GM12872 (cell line): ENCODE measurements at regions not wholly inside any gene's neighbourhood (a gene's known extent, or its start where the extent isn't known, plus 50 kb on each side); places are given as distances from the start of the nearest gene placed in this dataset.

Experiments
- TF ChIP-seq, protein P1 (sequence below): IDR thresholded peaks from 3 replicates; pipeline ENCODE4 v1.5.1; 2011; ENCODE audit warnings: low read depth, mild to moderate bottlenecking, low read length, moderate library complexity; ENCODE audit not compliant: insufficient read depth

DNA sequence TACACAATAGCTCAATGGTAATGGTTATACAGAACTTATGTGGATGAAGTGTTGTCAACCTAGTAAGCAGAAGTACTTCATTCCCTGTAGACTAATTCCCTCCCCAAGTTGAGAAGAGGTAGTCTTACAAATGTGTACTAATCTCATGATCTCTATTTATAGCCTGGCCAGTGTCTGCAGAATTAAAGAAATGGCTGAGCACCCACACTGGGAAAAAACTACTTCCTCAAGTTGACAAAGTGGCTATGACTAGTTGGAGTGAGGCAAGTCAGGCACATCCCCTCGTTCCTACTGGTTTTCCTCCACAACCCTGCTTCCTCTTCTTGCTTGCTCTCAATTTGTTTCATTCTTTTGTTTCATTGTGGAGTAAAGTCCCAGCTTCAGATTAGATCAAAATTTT is 566.7 kb upstream of the ZNF717 start:
- TF ChIP-seq, protein P1, sequence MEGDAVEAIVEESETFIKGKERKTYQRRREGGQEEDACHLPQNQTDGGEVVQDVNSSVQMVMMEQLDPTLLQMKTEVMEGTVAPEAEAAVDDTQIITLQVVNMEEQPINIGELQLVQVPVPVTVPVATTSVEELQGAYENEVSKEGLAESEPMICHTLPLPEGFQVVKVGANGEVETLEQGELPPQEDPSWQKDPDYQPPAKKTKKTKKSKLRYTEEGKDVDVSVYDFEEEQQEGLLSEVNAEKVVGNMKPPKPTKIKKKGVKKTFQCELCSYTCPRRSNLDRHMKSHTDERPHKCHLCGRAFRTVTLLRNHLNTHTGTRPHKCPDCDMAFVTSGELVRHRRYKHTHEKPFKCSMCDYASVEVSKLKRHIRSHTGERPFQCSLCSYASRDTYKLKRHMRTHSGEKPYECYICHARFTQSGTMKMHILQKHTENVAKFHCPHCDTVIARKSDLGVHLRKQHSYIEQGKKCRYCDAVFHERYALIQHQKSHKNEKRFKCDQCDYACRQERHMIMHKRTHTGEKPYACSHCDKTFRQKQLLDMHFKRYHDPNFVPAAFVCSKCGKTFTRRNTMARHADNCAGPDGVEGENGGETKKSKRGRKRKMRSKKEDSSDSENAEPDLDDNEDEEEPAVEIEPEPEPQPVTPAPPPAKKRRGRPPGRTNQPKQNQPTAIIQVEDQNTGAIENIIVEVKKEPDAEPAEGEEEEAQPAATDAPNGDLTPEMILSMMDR: no peak

DNA sequence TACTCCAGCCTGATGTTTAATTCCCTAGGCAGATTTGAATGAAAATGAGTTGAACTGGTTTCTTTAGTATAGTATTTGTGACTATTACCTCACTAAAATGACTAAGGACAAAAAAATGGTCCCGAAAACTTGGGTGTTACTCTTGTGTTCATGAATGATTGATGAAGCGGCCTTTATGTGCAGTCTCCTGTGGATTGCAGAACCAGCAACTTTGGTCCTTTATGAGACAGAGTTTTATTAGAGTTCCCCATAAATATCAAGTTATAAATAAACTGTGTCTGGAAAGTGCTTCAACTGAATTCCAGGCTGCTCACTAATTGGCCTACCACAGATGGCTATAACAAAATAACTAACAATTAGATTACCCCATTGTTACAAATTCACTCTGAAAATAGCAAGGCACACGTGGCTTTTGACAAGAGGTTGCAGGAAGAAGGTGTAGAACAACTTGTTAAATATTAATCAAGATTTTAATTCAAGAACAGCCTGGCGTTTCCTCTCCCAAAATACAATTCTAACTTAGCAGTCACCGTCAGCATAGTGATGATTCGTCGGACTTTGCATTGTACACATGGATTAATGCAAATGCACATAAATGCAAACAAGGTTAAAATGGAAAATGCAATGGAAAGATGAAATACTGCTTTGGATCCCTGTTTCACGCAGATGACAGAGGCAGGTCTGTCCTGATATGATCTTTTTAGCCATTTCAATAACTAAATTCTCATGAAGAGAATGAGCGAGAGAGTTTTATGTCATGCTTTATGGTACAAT is 567.3 kb upstream of the ZNF717 start:
- TF ChIP-seq, protein P1: no peak

DNA sequence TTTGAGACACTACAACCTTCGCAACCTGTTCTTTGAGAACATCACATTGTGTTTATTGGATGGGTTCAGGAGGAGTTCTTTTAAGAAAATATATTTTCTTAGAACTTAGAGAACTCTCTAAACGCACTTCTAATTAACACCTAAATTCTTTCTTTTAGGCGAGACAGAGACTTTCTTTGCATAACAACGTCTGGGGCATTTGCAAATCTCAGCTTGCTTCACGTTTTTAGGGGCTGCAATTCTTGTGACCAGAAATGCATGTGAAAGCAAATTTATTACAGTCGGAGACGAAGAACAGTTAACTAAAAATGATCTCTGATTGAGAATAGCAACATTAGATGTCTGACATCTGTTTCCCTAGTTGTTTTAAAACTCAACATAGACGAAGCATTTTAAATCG is 568.3 kb upstream of the ZNF717 start:
- TF ChIP-seq, protein P1: no peak

DNA sequence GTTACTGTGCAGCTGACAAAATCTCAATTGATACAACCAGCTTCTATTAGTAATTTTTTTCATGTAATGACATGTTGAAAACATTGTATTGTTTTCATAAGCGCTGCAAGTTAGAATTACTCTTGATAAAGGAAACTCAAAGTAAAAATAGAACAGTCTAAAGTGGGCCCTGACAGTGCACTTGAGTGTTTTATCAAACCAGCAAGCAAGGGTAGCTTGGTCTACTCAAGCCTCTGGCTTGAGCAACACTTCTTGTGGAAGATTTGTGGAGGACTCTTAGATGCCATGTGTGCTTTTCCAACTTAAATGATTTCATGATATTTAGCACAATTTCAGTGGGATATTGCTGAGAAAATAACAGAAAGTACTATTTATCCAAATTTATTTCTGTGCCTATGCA is 575.7 kb upstream of the ZNF717 start:
- TF ChIP-seq, protein P1: no peak

DNA sequence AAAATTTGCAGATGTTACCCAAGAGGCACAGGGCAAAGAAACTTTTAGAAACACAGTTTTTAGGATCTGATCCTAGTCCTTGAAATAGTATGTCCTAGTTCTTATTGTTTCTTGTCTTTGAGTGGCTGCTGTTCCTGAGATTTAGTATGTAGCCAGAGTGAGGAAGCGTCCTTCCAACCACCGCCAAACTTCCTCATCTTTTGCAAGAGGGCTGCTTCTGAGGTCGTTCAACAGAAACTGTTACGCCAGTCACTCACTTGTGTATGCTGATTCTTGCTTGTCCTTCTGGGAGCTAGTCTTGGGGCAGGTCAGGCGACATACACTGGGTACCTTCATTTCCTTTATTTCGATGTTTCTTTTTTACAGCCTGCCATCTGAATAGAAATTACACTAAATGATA is 577.3 kb upstream of the ZNF717 start:
- TF ChIP-seq, protein P1: no peak

DNA sequence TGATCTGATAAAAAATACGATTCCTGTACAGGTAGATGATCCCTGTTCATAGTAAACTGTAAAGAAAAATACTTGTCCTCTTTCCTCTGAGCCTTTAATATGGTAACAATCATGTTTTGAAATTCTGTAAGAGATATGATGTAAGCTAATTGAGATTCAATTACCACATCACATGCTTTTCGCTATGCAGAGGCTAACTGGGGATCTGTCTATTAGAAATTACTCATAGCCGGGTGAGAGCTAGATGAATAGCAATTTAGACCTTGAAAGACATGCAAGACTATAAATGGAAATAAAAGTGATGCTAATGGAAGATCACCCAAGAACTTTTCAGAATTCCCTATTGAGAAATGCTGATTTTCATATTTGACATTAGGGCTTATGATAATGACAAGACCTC is 579.9 kb upstream of the ZNF717 start:
- TF ChIP-seq, protein P1: no peak

DNA sequence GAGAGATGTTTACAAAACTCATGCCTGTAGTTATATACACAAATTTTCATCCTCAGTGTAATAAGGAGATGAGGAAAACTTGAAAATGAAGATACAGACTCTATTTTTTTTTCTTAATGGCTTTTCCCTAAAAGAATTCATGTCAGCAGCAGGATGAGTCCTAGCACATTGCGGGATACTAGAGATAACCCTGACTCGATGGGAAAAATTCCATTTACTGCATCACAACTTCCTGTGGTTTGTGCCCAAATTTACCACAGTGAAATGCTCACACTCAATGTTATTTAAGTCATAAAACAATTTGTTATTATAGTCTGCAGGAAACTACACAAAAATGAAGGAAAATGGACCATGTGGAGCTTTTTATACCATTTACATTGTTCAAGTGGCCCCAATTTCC is 581.9 kb upstream of the ZNF717 start:
- TF ChIP-seq, protein P1: no peak
